HG03060 (cell line): ENCODE measurements at regions not wholly inside any gene's neighbourhood (a gene's known extent, or its start where the extent isn't known, plus 50 kb on each side); places are given as distances from the start of the nearest gene placed in this dataset.
A peak's percentile ranks its signal among the peaks of the same experiment; 100 is the strongest.

Experiments
- ATAC-seq: cut with Tn5 transposase; IDR thresholded peaks from one replicate; pipeline ENCODE4 v1.9.1; 2021; ENCODE audit warnings: low read depth, moderate number of reproducible peaks; ENCODE audit not compliant: unreplicated experiment

- ATAC-seq = no peak
Measured at GRCh38 chr3:193779933-193780332, 186.9 kb downstream of the OPA1 start.

- no peak for ATAC-seq
Measured at GRCh38 chr3:193780397-193780796, 187.4 kb downstream of the OPA1 start.

- ATAC-seq = no peak
Measured at GRCh38 chr3:193780810-193781478, 187.9 kb downstream of the OPA1 start.

- ATAC-seq = no peak
Measured at GRCh38 chr3:193782276-193782647, 189.3 kb downstream of the OPA1 start.

- ATAC-seq = no peak
Measured at GRCh38 chr3:193782747-193783146, 189.7 kb downstream of the OPA1 start.

GRCh38 chr3:193783166-193783896 lies 190.3 kb downstream of the OPA1 start:
- no peak for ATAC-seq

- no peak for ATAC-seq
Measured at GRCh38 chr3:193784822-193785221, 191.8 kb downstream of the OPA1 start.

GRCh38 chr3:193787496-193787870 lies 194.5 kb downstream of the OPA1 start:
- ATAC-seq = no peak

GRCh38 chr3:193788189-193788991 lies 195.4 kb downstream of the OPA1 start:
- ATAC-seq = peak; percentile 60

- no peak for ATAC-seq
Measured at GRCh38 chr3:193789455-193789854, 196.4 kb downstream of the OPA1 start.

- ATAC-seq = no peak
Measured at GRCh38 chr3:193790086-193790990, 197.3 kb downstream of the OPA1 start.

- no peak for ATAC-seq
Measured at GRCh38 chr3:193791041-193792032, 198.3 kb downstream of the OPA1 start.

GRCh38 chr3:193793123-193793522 lies 200.1 kb downstream of the OPA1 start:
- ATAC-seq = no peak

GRCh38 chr3:193794002-193794881 lies 201.2 kb downstream of the OPA1 start:
- ATAC-seq = no peak

- no peak for ATAC-seq
Measured at GRCh38 chr3:193795062-193795690, 202.2 kb downstream of the OPA1 start.

- no peak for ATAC-seq
Measured at GRCh38 chr3:193796089-193796488, 203.1 kb downstream of the OPA1 start.

- ATAC-seq = no peak
Measured at GRCh38 chr3:193797566-193797965, 204.6 kb downstream of the OPA1 start.

- ATAC-seq = no peak
Measured at GRCh38 chr3:193798051-193798450, 205.0 kb downstream of the OPA1 start.
